ENCODE measurements at regions not wholly inside any gene's neighbourhood (a gene's known extent, or its start where the extent isn't known, plus 50 kb on each side); places are given as distances from the start of the nearest gene placed in this dataset.

DNA sequence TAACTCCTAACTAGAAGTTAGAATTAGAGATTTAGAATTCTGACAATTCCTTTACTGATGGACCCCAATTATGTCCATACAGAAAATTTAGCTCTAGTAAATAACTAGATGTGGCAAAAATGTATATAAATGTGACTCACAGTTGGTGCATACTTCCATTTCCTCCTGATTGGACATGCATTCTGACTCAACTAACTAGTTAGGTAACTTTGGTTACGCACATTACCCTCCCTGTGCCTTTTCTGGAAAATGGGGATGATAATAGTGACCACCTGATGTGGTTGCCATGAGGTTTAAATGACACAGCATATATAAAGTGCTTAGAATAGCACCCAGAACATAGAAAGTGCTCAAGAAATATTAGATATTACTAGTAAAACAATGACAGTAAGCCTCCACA is 550.0 kb upstream of the SALL1 start:
- TF ChIP-seq, protein P1, sequence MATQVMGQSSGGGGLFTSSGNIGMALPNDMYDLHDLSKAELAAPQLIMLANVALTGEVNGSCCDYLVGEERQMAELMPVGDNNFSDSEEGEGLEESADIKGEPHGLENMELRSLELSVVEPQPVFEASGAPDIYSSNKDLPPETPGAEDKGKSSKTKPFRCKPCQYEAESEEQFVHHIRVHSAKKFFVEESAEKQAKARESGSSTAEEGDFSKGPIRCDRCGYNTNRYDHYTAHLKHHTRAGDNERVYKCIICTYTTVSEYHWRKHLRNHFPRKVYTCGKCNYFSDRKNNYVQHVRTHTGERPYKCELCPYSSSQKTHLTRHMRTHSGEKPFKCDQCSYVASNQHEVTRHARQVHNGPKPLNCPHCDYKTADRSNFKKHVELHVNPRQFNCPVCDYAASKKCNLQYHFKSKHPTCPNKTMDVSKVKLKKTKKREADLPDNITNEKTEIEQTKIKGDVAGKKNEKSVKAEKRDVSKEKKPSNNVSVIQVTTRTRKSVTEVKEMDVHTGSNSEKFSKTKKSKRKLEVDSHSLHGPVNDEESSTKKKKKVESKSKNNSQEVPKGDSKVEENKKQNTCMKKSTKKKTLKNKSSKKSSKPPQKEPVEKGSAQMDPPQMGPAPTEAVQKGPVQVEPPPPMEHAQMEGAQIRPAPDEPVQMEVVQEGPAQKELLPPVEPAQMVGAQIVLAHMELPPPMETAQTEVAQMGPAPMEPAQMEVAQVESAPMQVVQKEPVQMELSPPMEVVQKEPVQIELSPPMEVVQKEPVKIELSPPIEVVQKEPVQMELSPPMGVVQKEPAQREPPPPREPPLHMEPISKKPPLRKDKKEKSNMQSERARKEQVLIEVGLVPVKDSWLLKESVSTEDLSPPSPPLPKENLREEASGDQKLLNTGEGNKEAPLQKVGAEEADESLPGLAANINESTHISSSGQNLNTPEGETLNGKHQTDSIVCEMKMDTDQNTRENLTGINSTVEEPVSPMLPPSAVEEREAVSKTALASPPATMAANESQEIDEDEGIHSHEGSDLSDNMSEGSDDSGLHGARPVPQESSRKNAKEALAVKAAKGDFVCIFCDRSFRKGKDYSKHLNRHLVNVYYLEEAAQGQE (IDR thresholded peaks at IDR 0.05; ENCODE audit: low read depth) = no peak
- TF ChIP-seq, protein P2, sequence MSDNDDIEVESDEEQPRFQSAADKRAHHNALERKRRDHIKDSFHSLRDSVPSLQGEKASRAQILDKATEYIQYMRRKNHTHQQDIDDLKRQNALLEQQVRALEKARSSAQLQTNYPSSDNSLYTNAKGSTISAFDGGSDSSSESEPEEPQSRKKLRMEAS (IDR thresholded peaks at IDR 0.05) = no peak
- TF ChIP-seq TEAD4 (IDR thresholded peaks at IDR 0.05) = no peak
- no peak for TF ChIP-seq RAD21 (IDR thresholded peaks at IDR 0.05; ENCODE audit: low read depth)
